GM12865 (cell line): ENCODE measurements at regions not wholly inside any gene's neighbourhood (a gene's known extent, or its start where the extent isn't known, plus 50 kb on each side); places are given as distances from the start of the nearest gene placed in this dataset.

Experiments
- DNase-seq: peaks from one replicate; pipeline ENCODE4 v3.0.0; 2010; ENCODE audit warnings: low read depth
- H3K4me3 ChIP-seq: 2 replicates; pipeline ENCODE4 v1.5.1; 2011; ENCODE audit warnings: mild to moderate bottlenecking, low read depth, low read length, control low read depth
- CTCF ChIP-seq: IDR thresholded peaks from 2 replicates; pipeline ENCODE4 v1.5.1; 2011; ENCODE audit warnings: low read length, control low read depth, low read depth, inconsistent platforms; ENCODE audit not compliant: insufficient read depth; ENCODE audit errors: missing control alignments

DNA sequence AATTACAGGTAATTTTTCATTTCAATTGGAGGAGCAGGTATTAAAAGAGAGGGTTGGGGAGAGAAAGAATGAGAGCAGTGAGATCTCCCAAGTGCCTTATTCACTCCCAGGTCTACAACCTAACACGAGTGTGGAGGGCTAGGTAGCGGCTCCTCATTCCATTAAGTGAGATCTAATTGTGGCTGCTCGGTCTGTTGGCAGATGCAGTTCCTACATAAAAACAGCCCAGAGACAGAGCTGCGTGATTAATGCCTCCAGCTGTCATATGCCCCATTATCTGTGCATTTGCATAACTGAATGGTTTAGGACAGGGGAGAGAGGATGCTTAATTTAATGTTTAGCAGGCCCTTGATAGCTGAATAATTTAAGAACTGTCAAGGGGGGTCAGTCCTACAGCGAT, 100.5 kb downstream of the PSAT1 start:
- no peak for DNase-seq
- TF ChIP-seq CTCF = no peak
- no peak overlapping the region for H3K4me3 ChIP-seq

GRCh38 chr9:78399153-78399552, 102.2 kb downstream of the PSAT1 start:
- TF ChIP-seq CTCF = no peak
- DNase-seq = no peak
- no peak overlapping the region for H3K4me3 ChIP-seq

- TF ChIP-seq CTCF = no peak
- no peak for DNase-seq
- H3K4me3 ChIP-seq = no peak overlapping the region
Observed at GRCh38 chr9:78400496-78400895, 103.6 kb downstream of the PSAT1 start.

- TF ChIP-seq CTCF = no peak
- H3K4me3 ChIP-seq = no peak overlapping the region
- DNase-seq = no peak
Observed at GRCh38 chr9:78405461-78405860, 108.5 kb downstream of the PSAT1 start.

DNA sequence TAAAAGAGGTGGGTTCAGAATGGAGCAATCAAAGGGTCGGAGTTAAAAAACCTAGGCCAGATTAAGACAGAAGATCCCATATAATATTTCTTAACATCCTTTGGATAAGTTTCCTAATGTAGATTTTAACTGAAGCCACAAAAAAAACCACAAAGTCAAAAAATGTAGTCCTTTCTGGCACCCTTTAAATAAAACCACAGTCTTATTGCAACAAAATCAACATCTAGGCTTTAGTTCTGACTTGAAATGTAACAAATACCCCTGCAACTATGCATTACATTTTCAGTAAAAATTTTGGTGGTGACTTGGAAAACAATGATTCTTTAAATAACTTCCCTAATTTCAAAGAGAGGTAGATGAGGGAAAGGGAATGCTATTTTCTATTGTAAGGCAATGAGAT, 109.2 kb downstream of the PSAT1 start:
- H3K4me3 ChIP-seq = no peak overlapping the region
- TF ChIP-seq CTCF = no peak
- no peak for DNase-seq

- DNase-seq = no peak
- no peak overlapping the region for H3K4me3 ChIP-seq
- TF ChIP-seq CTCF = no peak
Observed at GRCh38 chr9:78406933-78407332, 110.0 kb downstream of the PSAT1 start.

GRCh38 chr9:78407636-78408312, 110.8 kb downstream of the PSAT1 start:
- TF ChIP-seq CTCF = no peak
- no peak overlapping the region for H3K4me3 ChIP-seq
- DNase-seq = no peak
